ENCODE measurements at regions not wholly inside any gene's neighbourhood (a gene's known extent, or its start where the extent isn't known, plus 50 kb on each side); places are given as distances from the start of the nearest gene placed in this dataset.

DNA sequence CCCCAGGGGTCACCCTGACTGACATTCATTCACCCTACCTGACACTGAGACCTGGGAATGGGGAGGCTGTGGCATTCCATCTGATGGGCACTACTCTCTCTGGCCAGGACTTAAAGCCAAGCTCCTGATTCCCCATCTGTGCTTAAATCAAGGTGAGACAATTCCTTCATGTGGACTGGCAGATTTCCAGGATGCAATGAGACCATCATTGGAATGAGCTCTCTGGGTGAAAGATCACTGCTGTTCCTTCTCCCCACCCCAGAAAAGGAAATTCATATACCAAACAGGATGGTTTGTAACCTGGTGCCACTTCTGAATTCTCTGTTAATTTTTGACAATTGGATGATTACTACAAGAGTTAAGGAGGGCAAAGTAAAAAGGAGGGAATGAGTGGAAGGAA is 354.8 kb downstream of the MID1IP1 start:
- H3K4me1 ChIP-seq (ENCODE audit: control insufficient read depth, insufficient read depth, low read length), result peaks cover 11% of the 10 kb centered on the region
- H3K36me3 ChIP-seq (ENCODE audit: control insufficient read depth, insufficient read depth, low read length), result no peaks in the 10 kb centered on the region
- no peaks in the 10 kb centered on the region for H3K9me3 ChIP-seq (ENCODE audit: control insufficient read depth, low read depth, low read length)
- DNase-seq, result peak in 1 of 2 donors; percentile 20
- H3K27ac ChIP-seq (ENCODE audit: low read length), result no peak overlapping the region
- H3K4me3 ChIP-seq (ENCODE audit: low read length), result no peak overlapping the region
- H3K27me3 ChIP-seq (ENCODE audit: control insufficient read depth, insufficient read depth, low read length), result no peaks in the 10 kb centered on the region

DNA sequence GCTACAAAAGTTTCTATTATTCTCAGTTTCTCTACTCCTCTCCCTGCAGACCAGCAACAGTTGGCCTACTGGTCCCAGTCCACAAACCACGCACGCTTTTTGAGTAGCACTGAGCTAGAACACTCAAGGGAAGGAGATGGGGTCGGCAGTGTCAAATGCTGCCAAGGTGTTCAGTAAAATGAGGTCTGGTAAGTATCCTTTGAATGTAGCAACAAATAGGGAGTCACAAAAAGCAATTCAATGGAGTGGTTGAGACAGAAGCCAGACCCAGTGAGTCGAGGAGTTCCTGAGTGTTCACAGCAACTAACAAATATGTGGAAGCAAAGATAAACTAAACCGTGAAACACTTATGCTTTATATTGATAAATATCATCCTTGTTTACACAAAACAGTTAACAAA is 355.7 kb downstream of the MID1IP1 start:
- no CpG with 5 or more reads among the region's 5 CpGs for WGBS (ENCODE audit: insufficient coverage, low lambda C conversion rate)
- DNase-seq, result no peak
- H3K4me3 ChIP-seq (ENCODE audit: low read length), result no peak overlapping the region
- no peak overlapping the region for H3K27ac ChIP-seq (ENCODE audit: low read length)
- H3K4me1 ChIP-seq (ENCODE audit: control insufficient read depth, insufficient read depth, low read length), result peaks cover 18% of the 10 kb centered on the region
- no peaks in the 10 kb centered on the region for H3K27me3 ChIP-seq (ENCODE audit: control insufficient read depth, insufficient read depth, low read length)
- no peaks in the 10 kb centered on the region for H3K9me3 ChIP-seq (ENCODE audit: control insufficient read depth, low read depth, low read length)
- H3K36me3 ChIP-seq (ENCODE audit: control insufficient read depth, insufficient read depth, low read length), result no peaks in the 10 kb centered on the region

DNA sequence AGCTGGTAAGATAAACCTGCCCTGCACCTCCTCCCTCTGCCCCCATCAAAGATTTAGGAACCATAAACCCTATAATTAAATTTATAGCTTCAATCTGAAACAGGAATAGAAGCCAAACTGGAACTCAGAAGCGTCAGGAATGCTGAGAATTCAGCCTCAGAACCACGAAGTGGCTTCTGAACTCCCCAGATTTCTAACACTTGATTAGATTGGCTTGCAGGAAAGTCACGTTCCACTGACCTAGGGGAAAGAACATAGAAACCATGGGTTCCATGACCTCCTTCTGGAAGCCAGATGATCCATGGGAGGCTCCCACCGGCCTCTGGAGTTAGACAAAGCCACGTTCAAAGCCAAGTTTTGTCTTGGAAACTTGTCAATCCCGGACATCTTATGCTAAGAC is 356.5 kb downstream of the MID1IP1 start:
- H3K27ac ChIP-seq (ENCODE audit: low read length), result no peak overlapping the region
- no peaks in the 10 kb centered on the region for H3K9me3 ChIP-seq (ENCODE audit: control insufficient read depth, low read depth, low read length)
- H3K36me3 ChIP-seq (ENCODE audit: control insufficient read depth, insufficient read depth, low read length), result no peaks in the 10 kb centered on the region
- H3K4me1 ChIP-seq (ENCODE audit: control insufficient read depth, insufficient read depth, low read length), result peaks cover 18% of the 10 kb centered on the region
- H3K4me3 ChIP-seq (ENCODE audit: low read length), result no peak overlapping the region
- no peaks in the 10 kb centered on the region for H3K27me3 ChIP-seq (ENCODE audit: control insufficient read depth, insufficient read depth, low read length)
- DNase-seq, result no peak
- no CpG with 5 or more reads among the region's 6 CpGs for WGBS (ENCODE audit: insufficient coverage, low lambda C conversion rate)

DNA sequence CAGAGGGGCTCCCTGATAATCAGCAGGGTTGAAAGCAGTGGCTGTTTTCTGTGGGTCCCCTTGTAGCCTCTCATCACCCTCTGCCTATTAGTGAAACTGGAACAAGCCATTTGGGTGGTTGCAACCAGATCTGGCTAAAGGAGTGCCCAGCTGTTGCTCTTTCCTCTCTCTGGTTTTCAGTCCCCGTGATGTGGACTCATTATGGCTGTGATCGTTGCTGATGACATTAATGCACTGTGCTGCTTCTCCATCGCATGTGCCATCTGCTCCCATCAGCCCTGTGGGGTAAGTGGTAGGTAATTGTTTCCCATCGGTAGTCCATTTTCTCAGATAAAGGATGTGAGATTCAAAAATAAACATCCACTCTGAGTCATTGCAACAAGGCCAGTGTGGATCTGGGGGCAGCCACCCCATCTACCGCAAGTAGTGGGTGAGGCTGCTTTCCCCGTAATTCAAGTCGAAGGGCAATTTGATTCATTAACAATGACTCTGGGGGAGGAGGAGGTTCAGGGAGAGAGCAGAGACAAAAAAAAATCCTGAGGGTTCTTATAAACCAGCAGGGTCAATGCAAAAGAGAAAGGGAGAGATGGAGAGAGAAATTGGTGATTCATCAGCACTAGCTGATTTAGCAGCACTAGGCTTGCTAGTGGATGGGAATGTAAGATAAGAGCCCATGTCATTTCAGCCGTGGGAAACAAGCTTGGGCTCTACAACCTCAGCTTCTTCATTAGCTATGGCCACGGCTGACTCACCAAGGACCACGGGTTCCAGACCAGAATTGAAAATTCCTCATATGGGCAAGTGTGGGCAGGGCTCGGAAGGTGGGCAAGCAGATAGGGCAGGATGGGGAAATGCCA is 357.8 kb downstream of the MID1IP1 start:
- Histone ChIP-seq H3K27ac (ENCODE audit: low read length) (no peak overlapping the region), H3K4me1 (ENCODE audit: control insufficient read depth, insufficient read depth, low read length) (peaks cover 18% of the 10 kb centered on the region), H3K36me3 (ENCODE audit: control insufficient read depth, insufficient read depth, low read length) (no peaks in the 10 kb centered on the region), H3K27me3 (ENCODE audit: control insufficient read depth, insufficient read depth, low read length) (no peaks in the 10 kb centered on the region), H3K4me3 (ENCODE audit: low read length) (no peak overlapping the region), H3K9me3 (ENCODE audit: control insufficient read depth, low read depth, low read length) (no peaks in the 10 kb centered on the region)
- no peak for DNase-seq
- WGBS (ENCODE audit: insufficient coverage, low lambda C conversion rate), result no CpG with 5 or more reads among the region's 11 CpGs

DNA sequence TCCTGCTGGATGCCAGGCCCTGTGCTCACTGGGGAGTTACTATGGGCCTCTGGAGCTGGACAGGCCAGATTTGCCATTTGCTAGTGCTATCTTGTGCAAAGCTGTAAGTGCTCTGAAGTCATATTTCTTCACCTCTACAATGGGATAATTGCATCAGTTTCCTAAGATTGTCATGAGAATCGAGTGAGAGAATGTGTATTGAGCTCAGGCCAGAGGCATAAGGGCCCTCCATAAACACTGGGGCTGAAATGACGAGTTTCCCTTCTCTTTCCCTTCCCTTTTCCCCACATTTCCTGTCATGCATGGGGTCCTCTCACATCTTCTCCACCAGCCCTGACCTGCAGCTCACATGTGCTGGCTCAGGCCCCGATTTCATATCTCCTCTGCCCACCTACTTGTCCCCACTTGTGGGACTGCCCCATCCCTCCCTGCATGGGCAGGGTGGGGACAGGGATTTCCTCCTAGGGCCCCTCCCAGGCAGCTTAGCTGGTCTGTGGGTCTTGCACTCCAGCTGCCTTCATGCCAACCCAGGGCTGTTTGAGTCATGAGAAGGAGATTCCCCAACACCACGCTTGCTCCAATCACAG is 358.8 kb downstream of the MID1IP1 start:
- no peaks in the 10 kb centered on the region for H3K9me3 ChIP-seq (ENCODE audit: control insufficient read depth, low read depth, low read length)
- no peak overlapping the region for H3K27ac ChIP-seq (ENCODE audit: low read length)
- peaks cover 18% of the 10 kb centered on the region for H3K4me1 ChIP-seq (ENCODE audit: control insufficient read depth, insufficient read depth, low read length)
- H3K27me3 ChIP-seq (ENCODE audit: control insufficient read depth, insufficient read depth, low read length), result no peaks in the 10 kb centered on the region
- no peaks in the 10 kb centered on the region for H3K36me3 ChIP-seq (ENCODE audit: control insufficient read depth, insufficient read depth, low read length)
- no CpG with 5 or more reads among the region's 4 CpGs for WGBS (ENCODE audit: insufficient coverage, low lambda C conversion rate)
- no peak for DNase-seq
- no peak overlapping the region for H3K4me3 ChIP-seq (ENCODE audit: low read length)

DNA sequence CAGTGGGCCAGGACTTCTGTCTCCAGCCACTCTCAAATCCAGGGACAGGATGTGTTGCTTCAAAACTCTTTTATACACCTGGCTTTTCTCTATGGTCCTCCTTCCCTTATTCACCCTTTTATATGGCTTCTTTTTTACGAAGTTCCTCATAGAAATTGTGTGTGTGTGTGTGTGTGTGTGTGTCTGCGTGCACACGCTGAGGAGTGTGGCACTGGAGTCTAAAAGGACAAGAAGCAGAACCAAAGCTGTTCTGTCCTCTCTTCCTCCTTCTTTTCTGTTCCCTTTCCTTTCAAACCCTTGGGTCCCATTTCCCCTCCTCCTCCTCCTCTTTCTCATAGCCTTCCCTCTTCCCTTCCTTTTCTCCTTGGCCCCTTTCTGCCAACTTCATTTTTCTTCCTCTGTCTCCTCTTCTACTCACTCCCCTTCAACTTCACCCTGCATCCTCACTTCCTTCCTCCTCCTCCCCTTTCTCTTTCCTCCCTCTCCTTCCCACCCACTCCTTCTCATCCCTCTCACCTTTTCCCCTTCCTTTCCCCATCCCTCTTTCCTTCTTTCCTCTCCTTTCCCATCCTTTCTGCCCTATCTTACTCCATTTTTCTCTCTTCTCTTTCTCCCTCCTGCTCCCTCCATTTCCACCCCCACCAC is 360.5 kb downstream of the MID1IP1 start:
- Histone ChIP-seq H3K36me3 (ENCODE audit: control insufficient read depth, insufficient read depth, low read length) (no peaks in the 10 kb centered on the region), H3K27me3 (ENCODE audit: control insufficient read depth, insufficient read depth, low read length) (no peaks in the 10 kb centered on the region), H3K27ac (ENCODE audit: low read length) (no peak overlapping the region), H3K4me3 (ENCODE audit: low read length) (no peak overlapping the region), H3K9me3 (ENCODE audit: control insufficient read depth, low read depth, low read length) (no peaks in the 10 kb centered on the region), H3K4me1 (ENCODE audit: control insufficient read depth, insufficient read depth, low read length) (peaks cover 18% of the 10 kb centered on the region)
- WGBS (ENCODE audit: insufficient coverage, low lambda C conversion rate), result no CpG with 5 or more reads among the region's 3 CpGs
- DNase-seq, result no peak

DNA sequence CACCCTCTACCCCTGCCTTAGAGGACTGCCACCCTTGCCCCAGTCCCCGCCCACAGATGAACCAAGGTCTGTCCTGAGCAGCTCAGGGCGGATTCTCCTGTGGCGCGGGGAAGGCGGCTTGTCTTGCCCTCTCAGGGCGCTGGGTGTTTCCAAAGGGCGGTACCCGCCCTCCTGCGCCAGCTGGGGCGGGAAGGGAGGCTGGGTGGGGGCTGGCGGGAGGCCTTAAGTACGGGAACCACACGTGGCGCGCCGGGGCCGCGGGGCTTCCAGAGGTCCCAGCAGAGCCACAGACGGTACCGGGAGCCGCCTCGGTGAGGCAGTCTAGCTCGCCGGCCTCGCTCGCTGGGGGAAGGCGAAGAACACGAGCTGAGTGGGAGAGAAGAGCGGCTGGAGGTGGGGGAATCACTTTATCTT is 361.1 kb downstream of the MID1IP1 start:
- no peaks in the 10 kb centered on the region for H3K27me3 ChIP-seq (ENCODE audit: control insufficient read depth, insufficient read depth, low read length)
- peaks cover 18% of the 10 kb centered on the region for H3K4me1 ChIP-seq (ENCODE audit: control insufficient read depth, insufficient read depth, low read length)
- no CpG with 5 or more reads among the region's 29 CpGs for WGBS (ENCODE audit: insufficient coverage, low lambda C conversion rate)
- H3K4me3 ChIP-seq (ENCODE audit: low read length), result peak overlapping the region; percentile 3
- H3K36me3 ChIP-seq (ENCODE audit: control insufficient read depth, insufficient read depth, low read length), result no peaks in the 10 kb centered on the region
- H3K27ac ChIP-seq (ENCODE audit: low read length), result peak overlapping the region; percentile 58
- peak; percentile 54 to 73 for DNase-seq
- no peaks in the 10 kb centered on the region for H3K9me3 ChIP-seq (ENCODE audit: control insufficient read depth, low read depth, low read length)

DNA sequence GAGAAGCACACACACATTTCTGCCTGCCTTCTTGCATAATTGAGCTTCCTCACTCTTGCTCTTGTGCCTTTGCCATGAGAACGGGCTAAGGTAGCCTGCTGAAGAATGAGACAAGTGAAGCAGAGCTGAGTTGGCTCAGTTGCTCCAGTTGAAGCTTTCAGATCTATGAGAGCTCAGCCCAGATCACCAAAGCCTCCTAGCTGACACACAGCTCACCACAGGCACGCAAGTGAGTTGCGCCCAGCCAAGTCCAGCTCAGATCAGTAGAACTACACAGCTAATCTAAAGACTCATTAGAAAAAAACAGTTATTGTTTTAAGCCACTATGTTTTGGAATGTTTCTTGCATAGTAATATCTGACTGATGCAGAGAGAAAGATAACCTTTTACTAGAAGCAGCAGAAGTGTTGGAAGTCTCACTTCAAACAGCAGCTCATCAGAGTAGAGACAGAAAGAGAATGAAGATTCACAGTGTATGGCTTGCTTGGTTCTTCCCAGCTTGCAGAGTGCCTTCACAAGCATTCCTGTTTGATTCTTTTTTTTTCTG is 362.4 kb downstream of the MID1IP1 start:
- Histone ChIP-seq H3K4me3 (ENCODE audit: low read length) (no peak overlapping the region), H3K4me1 (ENCODE audit: control insufficient read depth, insufficient read depth, low read length) (peaks cover 17% of the 10 kb centered on the region), H3K27me3 (ENCODE audit: control insufficient read depth, insufficient read depth, low read length) (no peaks in the 10 kb centered on the region), H3K27ac (ENCODE audit: low read length) (no peak overlapping the region), H3K36me3 (ENCODE audit: control insufficient read depth, insufficient read depth, low read length) (no peaks in the 10 kb centered on the region), H3K9me3 (ENCODE audit: control insufficient read depth, low read depth, low read length) (no peaks in the 10 kb centered on the region)
- DNase-seq, result no peak
- WGBS (ENCODE audit: insufficient coverage, low lambda C conversion rate), result no CpG with 5 or more reads among the region's 3 CpGs

DNA sequence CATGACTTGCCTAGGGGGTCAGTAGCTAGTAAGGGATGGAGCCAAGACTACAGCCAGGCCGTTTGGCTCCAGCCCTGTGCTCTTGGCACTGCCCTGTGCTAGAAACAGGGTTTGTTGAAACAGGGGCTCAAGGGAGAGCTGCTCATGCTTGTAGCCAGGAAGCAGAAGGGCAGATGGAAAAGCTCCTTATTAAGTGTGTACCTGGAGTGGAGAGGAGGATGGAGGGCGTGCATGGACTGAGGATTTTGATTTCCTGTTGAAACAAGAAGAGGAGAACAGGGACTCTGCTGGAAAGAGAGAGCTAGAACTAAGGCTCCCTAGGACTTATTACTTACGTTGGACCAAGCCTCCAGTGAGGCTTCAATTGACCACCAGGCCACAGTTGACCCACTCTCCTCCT is 363.0 kb downstream of the MID1IP1 start:
- peaks cover 12% of the 10 kb centered on the region for H3K4me1 ChIP-seq (ENCODE audit: control insufficient read depth, insufficient read depth, low read length)
- no peak overlapping the region for H3K27ac ChIP-seq (ENCODE audit: low read length)
- no peaks in the 10 kb centered on the region for H3K9me3 ChIP-seq (ENCODE audit: control insufficient read depth, low read depth, low read length)
- no peaks in the 10 kb centered on the region for H3K36me3 ChIP-seq (ENCODE audit: control insufficient read depth, insufficient read depth, low read length)
- no peaks in the 10 kb centered on the region for H3K27me3 ChIP-seq (ENCODE audit: control insufficient read depth, insufficient read depth, low read length)
- WGBS (ENCODE audit: insufficient coverage, low lambda C conversion rate), result 83% methylated on average over 1 of the region's 3 CpGs
- no peak overlapping the region for H3K4me3 ChIP-seq (ENCODE audit: low read length)
- DNase-seq, result no peak

DNA sequence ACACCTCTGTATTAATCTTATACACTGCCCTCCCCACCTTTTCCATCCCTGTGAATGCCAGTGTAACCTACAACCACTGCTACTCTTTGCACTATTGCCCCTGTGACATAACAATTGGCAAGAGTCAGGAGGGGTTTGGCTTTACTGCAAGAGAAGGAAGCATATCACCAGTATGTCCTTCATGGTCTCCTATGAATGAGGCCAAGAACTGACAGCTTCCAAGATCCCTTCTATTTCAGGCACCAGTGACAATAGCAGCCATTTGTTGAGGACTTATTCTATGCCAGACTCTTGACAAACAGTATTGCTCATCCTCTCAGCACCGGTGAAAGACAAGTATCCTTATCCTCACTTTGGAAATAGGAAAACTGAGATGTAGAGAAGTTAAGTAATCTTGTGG is 363.9 kb downstream of the MID1IP1 start:
- Histone ChIP-seq H3K9me3 (ENCODE audit: control insufficient read depth, low read depth, low read length) (no peaks in the 10 kb centered on the region), H3K4me3 (ENCODE audit: low read length) (no peak overlapping the region), H3K4me1 (ENCODE audit: control insufficient read depth, insufficient read depth, low read length) (peaks cover 17% of the 10 kb centered on the region), H3K27me3 (ENCODE audit: control insufficient read depth, insufficient read depth, low read length) (no peaks in the 10 kb centered on the region), H3K27ac (ENCODE audit: low read length) (no peak overlapping the region), H3K36me3 (ENCODE audit: control insufficient read depth, insufficient read depth, low read length) (no peaks in the 10 kb centered on the region)
- no peak for DNase-seq
- WGBS (ENCODE audit: insufficient coverage, low lambda C conversion rate), result no CpG with 5 or more reads among the region's 1 CpG
